NCI-H2196 treated with DMSO at 0.1 percent for 48 hours (cell line): ENCODE measurements at regions not wholly inside any gene's neighbourhood (a gene's known extent, or its start where the extent isn't known, plus 50 kb on each side); places are given as distances from the start of the nearest gene placed in this dataset.
"Not testable (repeated sequence)": the region's sequence is repeated elsewhere in the genome, so short reads cannot be mapped to it uniquely, and the experiment has no call there.

Experiments
- DNase-seq: peaks from one replicate; lab custom pipeline; 2025; ENCODE audit not compliant: unreplicated experiment; lab: John Stamatoyannopoulos, UW

DNA sequence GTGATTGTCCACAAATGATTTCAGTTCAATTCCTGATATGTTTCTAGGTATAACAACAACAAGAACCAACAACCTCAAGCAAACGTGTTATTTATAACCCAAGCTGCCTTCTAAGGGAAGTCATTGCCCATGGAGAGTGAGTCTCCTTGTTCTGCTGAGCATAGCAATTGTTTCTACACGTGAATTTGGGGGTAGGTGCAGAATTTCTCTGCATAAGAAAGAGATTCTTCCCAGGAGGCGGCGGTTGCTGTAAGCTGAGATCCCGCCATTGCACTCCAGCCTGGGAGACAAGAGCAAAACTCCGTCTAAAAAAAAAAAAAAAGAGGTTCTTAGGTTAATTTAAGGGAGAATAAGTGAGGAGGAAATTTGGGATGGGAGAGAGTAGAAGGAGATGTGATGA lies 226.5 kb upstream of the PELI2 start:
- DNase-seq = no peak

DNA sequence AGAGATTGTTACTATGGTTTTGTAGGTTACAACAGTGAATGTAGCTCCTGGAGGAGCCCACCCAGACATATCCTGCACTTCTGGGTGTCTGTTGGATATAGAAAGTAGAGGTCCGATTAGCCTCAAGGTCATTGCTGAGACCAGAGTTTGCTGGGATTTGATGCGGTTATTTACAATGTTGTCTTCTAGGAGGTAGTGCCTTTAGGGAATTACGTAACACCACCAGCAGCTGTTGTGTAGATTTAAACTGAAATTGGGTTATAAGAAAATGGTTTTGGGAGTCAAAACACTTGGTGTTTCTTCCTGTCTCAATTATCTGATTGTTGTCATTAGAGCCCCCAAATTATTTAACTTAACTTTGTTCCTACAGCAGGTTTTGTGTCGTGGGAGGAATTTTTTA lies 225.3 kb upstream of the PELI2 start:
- no peak for DNase-seq

DNA sequence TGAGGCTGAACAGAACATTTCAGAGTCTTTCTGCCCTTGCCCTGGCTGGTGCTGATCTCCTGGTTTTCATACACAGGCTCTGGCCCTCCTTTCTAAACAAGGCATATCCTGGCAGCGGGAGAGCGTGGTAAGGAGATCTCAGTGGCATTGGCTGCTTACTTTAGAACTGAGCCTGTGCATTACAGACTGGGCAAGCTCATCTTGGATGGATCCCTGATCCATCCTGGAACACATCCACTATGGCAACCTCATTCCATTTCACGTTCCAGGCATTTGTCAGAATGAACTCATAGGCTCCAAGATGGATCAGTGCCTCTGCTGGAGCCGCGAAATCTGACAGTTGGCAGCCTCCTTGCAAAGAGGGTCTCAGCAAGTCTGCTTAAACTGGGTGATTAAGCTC lies 224.5 kb upstream of the PELI2 start:
- DNase-seq = no peak

DNA sequence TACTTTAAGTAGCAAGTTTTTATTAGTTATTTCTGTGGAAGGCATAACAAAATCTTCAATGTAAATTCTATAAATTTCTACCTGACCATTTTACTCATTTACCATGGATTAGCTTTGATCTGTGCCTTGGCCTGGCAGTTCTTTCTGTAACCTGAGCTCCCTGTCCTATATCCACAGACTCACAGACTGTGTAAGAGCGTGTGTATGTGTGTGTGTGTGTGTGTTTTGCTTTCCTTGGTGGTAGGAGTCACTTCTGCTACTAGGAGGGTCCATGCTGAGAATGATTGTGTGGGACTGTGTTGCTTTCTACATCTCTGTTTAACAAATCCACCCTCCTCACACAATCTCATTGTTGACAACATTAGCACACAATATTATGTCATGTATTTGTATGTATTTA lies 221.2 kb upstream of the PELI2 start:
- no peak for DNase-seq

DNA sequence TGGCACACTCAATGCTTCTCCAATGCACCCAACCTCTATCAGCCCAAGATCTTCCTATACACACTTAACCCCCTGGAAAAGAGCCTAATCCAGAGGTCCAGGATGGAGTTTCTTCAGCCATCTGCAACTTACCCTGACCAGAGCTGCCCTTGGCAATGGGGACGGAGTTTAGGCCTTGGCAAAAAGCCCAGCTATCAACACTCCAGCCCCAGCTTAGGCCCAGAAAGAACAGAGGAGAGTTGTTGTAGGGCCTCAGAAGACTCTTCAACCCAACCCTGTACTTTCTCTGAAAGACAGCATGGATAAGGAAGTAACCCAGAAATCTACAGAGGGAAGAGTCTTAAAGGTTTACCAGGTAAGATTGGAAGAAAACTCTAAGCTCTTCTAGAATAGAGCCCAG lies 219.3 kb upstream of the PELI2 start:
- no peak for DNase-seq

DNA sequence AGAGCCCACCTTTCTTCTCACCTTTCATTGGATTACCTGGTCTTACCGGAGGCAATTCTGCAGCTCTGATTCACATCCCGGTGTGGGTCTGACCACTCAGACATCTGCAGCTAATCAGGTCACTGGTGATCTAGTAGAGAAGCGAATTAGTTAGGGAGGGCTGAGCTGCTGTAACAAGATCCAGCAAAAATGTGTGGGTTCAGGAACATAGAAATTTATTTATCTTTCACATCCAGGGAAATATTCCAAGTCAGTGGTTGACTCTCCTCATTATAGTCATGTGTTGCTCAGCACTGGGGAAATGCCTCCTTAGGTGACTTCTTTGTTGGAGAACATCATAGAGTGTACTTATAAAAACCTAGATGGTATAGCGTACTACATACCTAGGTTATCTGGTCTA lies 218.7 kb upstream of the PELI2 start:
- no peak for DNase-seq

DNA sequence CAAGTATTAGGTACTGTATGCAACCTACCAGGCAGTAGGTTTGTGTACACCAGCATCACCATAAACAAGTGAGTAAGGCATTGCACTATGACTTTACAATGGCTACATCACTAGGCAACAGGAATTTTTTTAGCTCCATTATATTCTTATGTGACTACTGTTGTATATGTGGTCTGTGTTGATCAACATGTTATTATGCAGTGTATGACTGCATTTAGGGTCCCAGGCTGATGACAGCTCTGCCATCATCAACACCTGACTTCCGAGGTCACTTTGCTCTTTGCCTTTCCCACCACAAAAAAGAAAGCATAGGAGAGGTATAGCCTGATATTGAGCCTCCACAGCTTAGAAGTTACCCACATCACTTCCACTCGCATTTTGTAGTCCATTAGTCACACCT lies 217.5 kb upstream of the PELI2 start:
- DNase-seq = no peak

DNA sequence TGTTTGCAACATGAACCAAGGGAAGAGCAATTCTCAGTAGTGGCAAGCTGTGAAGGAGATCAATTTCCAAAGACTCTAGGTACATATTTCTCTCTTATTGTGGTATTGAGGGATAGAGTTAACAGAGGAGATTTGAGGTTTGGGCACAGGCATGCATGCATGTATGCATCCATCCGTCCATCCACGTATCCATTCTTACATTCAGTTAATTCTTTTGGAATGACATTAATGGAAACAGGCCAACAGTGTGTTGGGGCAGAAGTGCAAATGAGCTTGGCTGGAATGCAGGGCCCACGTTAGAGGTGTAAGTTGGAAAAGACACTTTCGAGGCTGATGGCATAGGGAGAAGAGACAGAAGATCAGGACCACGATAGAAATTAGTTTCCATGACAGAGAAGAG lies 216.9 kb upstream of the PELI2 start:
- no peak for DNase-seq

DNA sequence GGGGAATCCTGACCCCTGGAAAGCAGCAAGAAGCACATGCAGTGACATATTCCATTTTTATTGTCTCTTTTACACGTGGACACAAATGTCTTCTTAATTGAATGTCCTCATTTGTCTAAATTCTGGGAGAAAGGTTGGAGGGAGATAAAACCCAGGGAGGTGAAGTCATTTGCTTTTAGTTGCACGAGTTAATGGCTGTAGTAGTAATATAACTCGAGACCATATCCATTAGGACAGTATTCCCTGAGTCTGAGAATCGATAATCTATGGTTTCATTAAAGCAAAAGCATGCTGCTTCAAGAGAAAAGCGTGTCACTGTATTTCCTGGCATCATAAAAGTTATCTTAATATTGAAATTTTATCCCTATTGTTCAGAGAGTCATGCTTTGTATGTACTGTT lies 216.0 kb upstream of the PELI2 start:
- no peak for DNase-seq

DNA sequence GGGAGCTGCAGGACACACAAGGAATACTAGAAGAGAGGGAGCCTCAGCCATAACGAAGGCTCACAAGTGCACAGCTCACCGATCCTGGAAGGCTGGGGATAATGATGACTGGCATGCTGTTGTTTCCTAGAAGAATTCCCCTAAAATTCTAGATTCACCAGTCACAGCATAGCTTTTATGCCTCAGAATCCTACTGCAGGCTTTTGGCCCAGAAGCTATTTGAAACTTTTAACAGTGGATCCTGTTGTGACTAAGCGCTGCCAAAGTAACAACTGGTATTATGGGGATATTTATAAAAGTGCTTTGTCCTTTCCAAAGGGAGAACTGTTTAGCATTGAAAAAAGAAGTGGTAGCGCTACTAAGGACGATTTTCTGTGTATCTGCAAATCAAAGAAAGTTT lies 214.1 kb upstream of the PELI2 start:
- DNase-seq = no peak

DNA sequence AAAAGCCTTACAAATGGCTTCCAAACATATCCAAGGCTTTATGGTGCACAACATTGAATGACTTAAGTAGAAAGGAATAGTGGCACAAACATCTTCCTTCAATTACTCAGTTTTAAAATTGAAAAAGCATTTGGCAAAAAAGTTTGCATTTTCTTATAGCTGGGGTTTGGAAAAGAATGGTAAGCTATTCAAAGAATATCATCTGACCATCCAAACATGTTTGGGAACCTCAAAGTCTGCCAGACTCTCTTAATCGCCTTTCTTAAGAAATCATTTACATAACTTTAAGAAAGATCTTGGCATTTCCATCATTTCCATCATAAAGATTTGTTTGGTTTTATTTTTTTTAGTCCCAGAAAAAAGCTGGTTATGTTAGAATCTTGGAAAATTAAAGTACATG lies 210.1 kb upstream of the PELI2 start:
- DNase-seq = no peak

DNA sequence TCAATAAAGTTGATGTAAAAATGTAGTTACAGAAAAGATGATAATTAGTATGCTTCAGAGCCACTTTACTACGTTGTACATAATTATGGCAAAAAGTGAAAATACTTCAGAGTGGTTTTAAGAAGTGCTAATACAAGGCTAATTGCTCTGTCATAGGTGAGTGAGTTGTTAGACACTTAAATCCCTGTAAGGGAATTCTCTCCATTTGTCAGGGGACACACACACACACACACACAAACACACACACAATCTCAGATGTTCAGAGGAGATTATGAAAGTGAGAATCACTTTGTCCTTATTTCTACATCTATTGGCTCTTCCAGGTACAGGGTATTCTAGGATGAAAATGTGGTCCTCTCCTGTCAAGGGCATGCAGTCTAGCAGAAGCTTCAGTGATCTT lies 208.3 kb upstream of the PELI2 start:
- no peak for DNase-seq

DNA sequence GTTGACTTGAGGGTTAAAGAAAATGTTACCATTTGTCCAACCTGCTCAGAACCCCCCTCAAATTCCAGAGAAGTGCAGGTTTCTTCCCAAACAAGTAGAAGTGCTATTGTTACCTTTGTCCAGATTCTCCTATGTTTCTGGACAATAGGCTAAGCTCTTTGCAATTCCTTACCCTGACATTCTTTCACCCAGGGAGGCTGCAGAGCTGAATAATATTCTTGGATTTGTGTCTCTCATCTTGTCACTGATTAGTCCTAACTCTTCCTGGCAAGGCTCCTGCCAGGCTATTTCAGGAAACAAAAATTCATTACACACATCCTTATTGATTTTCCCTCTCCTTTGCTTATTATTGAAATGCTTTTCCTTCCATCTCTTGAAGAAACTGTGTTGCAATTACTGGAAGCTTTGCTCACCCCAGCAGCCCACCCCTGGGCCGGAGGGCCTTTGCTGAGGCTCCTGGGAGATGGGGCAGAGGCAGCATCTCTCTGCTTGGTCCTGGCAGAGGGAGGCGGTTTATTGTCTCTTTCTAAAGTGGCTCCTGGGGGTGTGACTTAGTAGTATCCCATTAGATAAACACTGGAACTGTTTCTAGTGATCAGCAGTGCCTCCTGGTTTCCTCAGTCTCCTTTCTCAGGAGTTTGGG lies 207.5 kb upstream of the PELI2 start:
- no peak for DNase-seq

DNA sequence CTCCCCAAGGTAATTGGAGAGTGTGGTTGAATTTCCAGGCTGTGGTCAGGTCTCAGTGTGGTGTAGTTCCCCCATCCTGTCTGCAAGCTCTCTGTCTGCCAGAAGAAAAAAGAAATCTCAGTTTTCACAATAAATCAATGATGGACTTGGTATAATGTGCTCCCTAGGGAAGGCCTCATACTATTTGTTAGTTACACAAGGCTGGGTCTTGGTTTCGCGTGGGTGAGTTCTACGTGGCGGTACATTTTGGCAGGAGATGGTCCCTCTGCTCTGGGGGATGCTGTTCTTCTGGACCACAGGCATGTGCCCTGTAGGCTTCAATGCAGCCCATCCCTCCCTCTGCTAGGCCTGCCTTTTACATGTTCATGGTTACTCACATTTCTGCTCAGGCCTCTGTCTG lies 206.4 kb upstream of the PELI2 start:
- no peak for DNase-seq

DNA sequence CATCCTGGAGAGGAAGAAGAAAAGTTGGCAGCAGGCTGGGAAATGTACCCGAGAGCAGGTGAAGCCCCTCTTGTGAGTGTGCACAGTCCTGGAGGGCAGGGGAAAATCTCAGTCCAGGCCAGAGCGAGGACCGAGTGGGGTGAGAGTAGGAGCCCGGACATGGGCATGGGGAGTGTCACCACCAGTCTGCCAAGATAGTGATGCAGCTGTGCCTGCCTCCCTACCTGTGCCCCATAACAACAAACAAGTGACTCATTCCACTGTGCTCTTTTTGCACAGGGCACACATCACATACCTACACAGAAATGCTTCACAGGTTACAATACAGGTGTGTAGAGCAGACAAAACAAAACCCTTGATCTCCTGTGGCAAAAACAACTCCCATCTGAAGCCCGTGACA lies 205.9 kb upstream of the PELI2 start:
- no peak for DNase-seq

DNA sequence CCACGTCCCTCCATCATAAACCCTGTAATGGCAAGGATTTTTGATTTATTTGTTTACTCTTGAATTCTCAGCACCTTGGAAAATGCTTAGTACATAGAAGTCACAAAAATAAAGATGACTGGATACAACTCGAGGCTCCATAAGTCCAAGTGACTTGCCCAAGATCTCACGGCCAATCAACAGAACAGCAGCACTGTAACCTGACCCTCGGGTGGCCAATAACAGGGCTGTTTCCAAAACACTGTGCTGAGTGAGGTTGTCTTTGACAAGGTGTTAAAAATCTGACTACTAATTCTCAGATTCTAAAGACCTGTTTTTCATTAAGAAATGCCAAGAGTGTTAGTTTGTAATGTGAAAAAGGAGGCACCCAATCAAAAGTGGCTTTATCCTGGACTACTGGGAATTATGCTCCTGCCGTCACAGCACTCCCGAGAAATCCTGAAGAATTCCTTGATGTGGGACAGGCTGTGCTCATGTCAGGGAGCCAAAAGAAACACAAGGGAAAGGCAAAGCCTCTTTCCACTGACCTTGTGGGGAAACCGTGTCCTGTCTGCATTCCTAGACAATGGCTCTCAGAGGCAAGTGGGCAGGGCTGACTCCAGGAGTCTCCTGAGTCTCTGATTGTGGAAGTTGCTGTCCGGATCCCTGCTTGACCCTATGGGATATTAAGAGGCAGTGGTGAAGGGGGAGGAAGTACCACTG lies 204.7 kb upstream of the PELI2 start:
- no peak for DNase-seq

DNA sequence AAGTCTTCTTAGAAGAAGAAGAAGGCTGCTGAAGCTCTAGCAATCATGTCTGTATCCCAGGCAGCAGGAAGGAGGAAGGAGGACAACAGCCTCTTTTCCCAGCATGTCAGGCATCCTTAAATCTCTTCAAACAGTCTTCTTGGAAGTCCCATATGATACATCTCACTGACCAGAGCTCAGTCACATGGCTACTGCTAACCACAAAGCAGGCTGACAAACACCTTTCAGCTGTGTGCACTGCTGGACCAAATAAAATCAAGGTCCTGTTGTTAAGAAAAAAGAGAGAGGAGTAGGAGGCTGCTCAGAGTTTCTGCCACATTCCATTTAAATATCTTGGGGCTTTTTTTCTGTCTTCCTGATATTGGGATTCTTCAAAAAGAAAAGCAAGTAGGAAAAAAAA lies 203.4 kb upstream of the PELI2 start:
- DNase-seq = no peak

DNA sequence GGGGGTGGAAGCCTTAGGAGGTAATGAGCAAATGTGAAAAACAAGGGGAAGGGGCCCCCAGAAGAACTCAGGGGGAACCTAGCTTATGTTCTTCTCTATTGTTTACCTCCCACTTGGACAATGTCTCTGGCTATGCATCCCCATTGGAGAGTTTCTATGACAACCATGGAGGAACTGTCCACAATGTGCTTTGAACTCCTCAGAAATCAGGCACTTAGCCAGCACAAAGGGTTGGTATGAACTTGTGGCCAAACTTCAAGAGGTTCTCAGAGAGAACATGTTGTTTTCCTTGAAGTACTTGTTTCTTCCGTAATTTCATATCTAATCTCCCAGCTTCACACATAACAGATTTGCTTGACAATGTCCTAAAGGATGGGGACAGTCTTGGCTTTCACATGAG lies 202.8 kb upstream of the PELI2 start:
- no peak for DNase-seq

DNA sequence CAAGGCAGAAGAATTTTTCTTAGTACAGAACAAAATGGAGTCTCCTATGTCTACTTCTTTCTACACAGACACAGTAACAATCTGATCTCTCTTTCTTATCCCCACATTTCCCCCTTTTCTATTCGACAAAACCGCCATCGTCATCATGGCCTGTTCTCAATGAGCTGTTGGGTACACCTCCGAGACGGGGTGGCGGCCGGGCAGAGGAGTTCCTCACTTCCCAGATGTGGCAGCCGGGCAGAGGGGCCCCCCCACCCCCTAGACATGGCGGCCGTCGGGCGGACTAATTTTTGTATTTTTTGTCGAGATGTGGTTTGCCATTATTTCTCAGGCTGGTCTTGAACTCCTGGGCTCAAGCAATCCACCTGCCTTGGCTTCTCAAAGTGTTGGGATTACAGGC lies 198.4 kb upstream of the PELI2 start:
- not testable (repeated sequence) for DNase-seq

DNA sequence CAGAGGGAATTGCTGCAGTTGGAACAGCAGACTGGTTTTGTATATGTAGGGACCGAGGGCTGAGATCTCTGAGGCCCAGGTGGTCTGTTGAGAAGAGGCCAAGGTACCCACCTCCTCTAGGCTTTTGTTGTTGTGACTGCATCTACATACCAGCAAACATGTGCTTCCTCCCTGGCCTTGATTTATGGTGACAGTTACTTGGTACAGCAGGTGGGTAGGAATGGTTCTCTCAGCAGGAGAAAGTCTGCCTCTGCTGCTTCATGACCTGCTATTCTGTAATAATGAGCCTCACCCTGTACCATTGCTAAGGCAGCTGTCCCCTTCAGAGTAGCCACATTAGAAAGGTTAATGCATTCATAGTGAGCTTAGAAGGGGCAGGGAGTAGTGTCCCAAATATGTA lies 196.7 kb upstream of the PELI2 start:
- no peak for DNase-seq

DNA sequence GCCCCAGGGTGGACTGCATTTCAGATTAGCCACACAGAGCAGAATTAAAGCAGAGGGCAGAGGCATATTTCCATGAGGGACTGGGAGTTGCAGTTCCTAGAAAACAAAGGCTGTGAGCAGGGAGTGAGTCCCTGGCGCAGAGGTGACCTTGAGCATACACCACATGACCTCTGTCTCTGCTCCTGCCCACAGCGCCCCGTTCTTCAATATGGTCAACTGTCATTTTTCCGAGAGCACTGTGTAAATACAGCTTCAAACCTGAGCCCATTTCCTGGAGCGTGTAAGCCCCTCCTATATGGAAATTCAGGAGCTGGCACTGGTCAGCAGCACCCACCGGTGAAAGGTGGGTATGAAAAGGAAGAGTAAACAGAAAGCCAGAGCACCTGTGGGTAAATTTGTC lies 192.2 kb upstream of the PELI2 start:
- peak; percentile 59 for DNase-seq

DNA sequence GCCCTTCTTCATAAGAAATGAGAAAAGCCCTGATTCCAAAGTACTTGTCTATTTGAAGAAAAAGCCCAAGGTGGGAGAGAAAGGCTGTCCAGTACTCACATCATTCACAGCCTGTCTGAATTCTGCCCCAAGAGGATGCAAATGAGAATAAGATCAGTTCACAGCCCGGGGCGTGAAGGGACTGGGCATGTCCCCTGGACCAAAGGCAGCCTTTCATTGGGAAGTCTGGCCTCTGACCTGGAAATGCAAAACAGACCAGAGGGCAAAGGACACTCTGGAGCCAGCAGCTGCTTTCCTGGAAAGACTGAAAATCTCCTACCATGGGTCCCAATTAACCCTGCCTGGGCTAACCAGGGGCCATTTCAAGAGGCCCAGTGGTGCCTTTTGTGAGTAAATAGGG lies 191.2 kb upstream of the PELI2 start:
- no peak for DNase-seq

DNA sequence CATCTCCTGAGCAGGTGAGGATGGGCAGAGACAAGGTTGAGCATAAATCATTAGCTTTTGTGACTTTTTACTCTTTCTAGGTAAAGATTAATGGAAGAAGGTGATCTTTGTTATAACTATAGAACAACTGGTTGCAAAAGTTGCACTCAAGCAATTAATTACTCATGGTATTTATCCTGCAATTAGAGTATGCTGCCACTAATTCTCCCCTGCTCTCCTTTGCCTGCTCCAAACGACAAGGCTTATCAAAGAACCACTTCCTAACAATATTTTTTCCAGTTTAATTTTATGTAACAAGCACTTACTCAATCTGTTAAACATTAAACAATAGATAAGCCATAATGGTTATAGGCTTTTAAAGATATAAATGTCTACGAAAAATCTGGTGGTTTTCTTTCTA lies 189.9 kb upstream of the PELI2 start:
- no peak for DNase-seq
